Tibial nerve (tissue), 4 donors: ENCODE measurements at regions not wholly inside any gene's neighbourhood (a gene's known extent, or its start where the extent isn't known, plus 50 kb on each side); places are given as distances from the start of the nearest gene placed in this dataset.

Experiments used
- DNase-seq, 2 donors: peaks; one replicate each; pipeline ENCODE4 v3.0.0-alpha.2; 2019; ENCODE audit warnings: low spot score in 2 of 2
- H3K27ac ChIP-seq, 4 donors: fragments of 200-600 bp; sonication (generic) in 3 of 4; one replicate each; pipeline ENCODE4 v1.5.1; 2017 to 2019; ENCODE audit warnings: mild to moderate bottlenecking in 1 of 4
- H3K27me3 ChIP-seq, 2 donors: fragments of 200-600 bp; sonication (generic) in 1 of 2; one replicate each; pipeline versions ENCODE4 v1.5.1 to v1.6.0; 2017 to 2019
- H3K36me3 ChIP-seq, 3 donors: fragments of 200-600 bp; sonication (generic); one replicate each; pipeline ENCODE4 v1.5.1; 2018 to 2019
- H3K4me1 ChIP-seq, 4 donors: fragments of 200-600 bp; sonication (generic) in 3 of 4; one replicate each; pipeline ENCODE4 v1.5.1; 2017 to 2019
- H3K4me3 ChIP-seq, 4 donors: fragments of 200-600 bp; sonication (generic) in 3 of 4; one replicate each; pipeline ENCODE4 v1.5.1; 2017 to 2019; ENCODE audit warnings: mild to moderate bottlenecking in 1 of 4, moderate library complexity in 1 of 4
- H3K9me3 ChIP-seq, 4 donors: fragments of 200-600 bp; sonication (generic) in 3 of 4; one replicate each; pipeline ENCODE4 v1.5.1; 2017 to 2019
- EP300 ChIP-seq, 2 donors: sonication (generic); formaldehyde crosslinking; IDR thresholded peaks; one replicate each; pipeline ENCODE4 v1.6.1; 2017; ENCODE audit warnings: antibody characterized with exemption in 2 of 2, mild to moderate bottlenecking in 1 of 2
- POLR2A ChIP-seq, 2 donors: fragments of 450-650 bp; IDR thresholded peaks; one replicate each; pipeline ENCODE4 v1.6.1; 2017; ENCODE audit warnings: antibody characterized with exemption in 2 of 2, mild to moderate bottlenecking in 2 of 2, moderate library complexity in 2 of 2
- WGBS, 2 donors: methylation state at CpG; one replicate each; pipeline ENCODE4 v1.1.5; 2018; 5-methylcytosine and 5-hydroxymethylcytosine counted together
- TF ChIP-seq, protein P1 (sequence below), 5 experiments: fragments of 200-600 bp in 3 of 5; fragments of 450-650 bp in 2 of 5; sonication (generic) in 3 of 5; IDR thresholded peaks; one replicate each; pipeline ENCODE4 v1.5.1; 2016 to 2019; ENCODE audit warnings: antibody characterized with exemption in 5 of 5, mild to moderate bottlenecking in 3 of 5, moderate library complexity in 2 of 5

DNA sequence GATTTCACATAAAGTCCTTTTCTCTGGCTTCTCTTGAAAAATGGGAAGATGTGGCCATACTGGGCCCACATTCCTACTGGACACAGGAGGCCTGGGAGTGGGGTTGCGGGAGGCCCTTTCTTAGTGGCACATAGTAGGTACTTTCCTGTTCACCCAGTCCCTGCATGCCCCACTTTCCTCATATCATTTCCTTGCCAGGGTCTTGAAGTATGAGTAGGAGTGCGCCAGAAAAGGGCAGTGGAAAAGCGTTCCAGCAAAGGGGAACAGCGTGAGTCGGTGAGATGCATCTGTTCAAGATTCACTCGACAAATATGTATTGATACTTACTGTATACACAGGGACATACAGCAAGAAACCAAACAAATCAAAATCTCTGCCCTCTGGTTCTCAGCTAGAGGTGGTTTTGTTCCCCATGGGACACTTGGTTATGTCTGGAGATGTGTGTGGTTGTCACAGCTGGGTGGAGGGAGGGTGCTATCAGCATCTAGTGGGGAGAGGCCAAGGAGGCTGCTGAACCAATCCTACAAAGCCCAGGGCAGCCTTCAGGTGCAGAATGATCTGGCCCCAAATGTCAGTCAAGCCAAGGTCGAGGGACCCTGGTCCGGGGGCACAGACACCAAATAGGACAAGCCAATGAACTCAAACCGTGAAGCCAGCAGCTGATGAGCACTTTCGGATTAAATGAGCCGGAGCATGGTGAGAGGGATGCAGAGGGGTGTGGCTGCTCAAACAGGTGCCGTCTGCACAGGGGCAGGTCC, 151.4 kb downstream of the CEBPB start:
- Histone ChIP-seq H3K9me3 (no peaks in the 10 kb centered on the region), H3K36me3 (no peaks in the 10 kb centered on the region), H3K4me3 (no peak overlapping the region), H3K27me3 (no peaks in the 10 kb centered on the region), H3K4me1 (peaks cover 0 to 56% (median 22%) of the 10 kb centered on the region in 4 donors), H3K27ac (no peak overlapping the region)
- DNase-seq = no peak
- 95% methylated on average over 12 of the region's 12 CpGs for WGBS, 2 donors
- TF ChIP-seq EP300 (IDR thresholded peaks at IDR 0.05) (no peak), POLR2A (IDR thresholded peaks at IDR 0.05) (no peak)
- TF ChIP-seq, protein P1, sequence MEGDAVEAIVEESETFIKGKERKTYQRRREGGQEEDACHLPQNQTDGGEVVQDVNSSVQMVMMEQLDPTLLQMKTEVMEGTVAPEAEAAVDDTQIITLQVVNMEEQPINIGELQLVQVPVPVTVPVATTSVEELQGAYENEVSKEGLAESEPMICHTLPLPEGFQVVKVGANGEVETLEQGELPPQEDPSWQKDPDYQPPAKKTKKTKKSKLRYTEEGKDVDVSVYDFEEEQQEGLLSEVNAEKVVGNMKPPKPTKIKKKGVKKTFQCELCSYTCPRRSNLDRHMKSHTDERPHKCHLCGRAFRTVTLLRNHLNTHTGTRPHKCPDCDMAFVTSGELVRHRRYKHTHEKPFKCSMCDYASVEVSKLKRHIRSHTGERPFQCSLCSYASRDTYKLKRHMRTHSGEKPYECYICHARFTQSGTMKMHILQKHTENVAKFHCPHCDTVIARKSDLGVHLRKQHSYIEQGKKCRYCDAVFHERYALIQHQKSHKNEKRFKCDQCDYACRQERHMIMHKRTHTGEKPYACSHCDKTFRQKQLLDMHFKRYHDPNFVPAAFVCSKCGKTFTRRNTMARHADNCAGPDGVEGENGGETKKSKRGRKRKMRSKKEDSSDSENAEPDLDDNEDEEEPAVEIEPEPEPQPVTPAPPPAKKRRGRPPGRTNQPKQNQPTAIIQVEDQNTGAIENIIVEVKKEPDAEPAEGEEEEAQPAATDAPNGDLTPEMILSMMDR (IDR thresholded peaks at IDR 0.05) = no peak

DNA sequence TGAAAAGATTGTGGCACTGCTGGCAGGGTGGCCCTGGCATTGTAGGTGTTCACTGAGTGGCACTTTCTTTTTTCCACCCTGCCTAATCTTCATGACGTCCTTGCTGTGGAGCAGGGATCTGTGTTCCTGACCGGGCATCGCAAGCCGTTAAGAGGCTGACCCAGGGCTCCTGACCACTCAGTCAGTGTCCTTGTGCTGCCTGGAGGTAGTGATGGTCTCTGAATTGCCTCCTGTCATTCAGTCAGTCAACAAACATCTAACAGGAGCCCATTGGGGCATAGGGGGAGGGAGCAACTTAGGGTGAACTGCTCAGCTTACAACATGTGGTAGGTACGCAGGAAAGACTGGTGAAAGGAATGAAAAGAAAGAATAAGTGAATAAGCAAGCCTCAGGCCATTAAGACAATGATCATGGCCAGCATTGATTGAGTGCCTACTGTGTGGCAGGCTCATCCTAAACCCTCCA, 152.0 kb downstream of the CEBPB start:
- Histone ChIP-seq H3K4me3 (no peak overlapping the region), H3K4me1 (peaks cover 0 to 55% (median 22%) of the 10 kb centered on the region in 4 donors), H3K9me3 (no peaks in the 10 kb centered on the region), H3K36me3 (no peaks in the 10 kb centered on the region), H3K27ac (no peak overlapping the region), H3K27me3 (no peaks in the 10 kb centered on the region)
- no peak for DNase-seq
- TF ChIP-seq EP300 (IDR thresholded peaks at IDR 0.05) = no peak
- TF ChIP-seq, protein P1 (IDR thresholded peaks at IDR 0.05) = no peak
- no peak for TF ChIP-seq POLR2A (IDR thresholded peaks at IDR 0.05)
- WGBS, 2 donors = 90 to 98% methylated on average over 5 of the region's 5 CpGs

DNA sequence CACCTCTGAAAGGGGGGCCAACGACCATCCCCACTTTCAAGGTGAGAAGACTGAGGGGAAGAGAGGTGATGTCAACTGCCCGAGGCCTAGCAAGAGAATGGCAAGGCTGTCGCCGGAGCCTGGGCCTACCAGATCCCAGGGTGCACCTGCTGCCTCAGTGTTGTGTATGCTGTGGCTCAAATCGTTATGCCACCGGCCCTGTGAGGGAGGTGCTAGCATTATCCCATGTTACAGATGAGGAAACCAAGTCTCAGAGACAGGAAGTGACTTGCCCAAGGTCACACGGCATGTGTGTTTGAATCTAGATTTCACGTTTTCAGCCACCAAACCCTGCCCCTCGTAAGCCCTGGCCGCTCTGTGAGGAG, 152.5 kb downstream of the CEBPB start:
- Histone ChIP-seq H3K9me3 (no peaks in the 10 kb centered on the region), H3K4me1 (peaks cover 0 to 50% (median 22%) of the 10 kb centered on the region in 4 donors), H3K27me3 (no peaks in the 10 kb centered on the region), H3K4me3 (no peak overlapping the region), H3K27ac (no peak overlapping the region), H3K36me3 (no peaks in the 10 kb centered on the region)
- TF ChIP-seq POLR2A (IDR thresholded peaks at IDR 0.05) = no peak
- TF ChIP-seq, protein P1 (IDR thresholded peaks at IDR 0.05) = no peak
- TF ChIP-seq EP300 (IDR thresholded peaks at IDR 0.05) = no peak
- DNase-seq = no peak
- 77 to 88% methylated on average over 10 of the region's 10 CpGs for WGBS, 2 donors

DNA sequence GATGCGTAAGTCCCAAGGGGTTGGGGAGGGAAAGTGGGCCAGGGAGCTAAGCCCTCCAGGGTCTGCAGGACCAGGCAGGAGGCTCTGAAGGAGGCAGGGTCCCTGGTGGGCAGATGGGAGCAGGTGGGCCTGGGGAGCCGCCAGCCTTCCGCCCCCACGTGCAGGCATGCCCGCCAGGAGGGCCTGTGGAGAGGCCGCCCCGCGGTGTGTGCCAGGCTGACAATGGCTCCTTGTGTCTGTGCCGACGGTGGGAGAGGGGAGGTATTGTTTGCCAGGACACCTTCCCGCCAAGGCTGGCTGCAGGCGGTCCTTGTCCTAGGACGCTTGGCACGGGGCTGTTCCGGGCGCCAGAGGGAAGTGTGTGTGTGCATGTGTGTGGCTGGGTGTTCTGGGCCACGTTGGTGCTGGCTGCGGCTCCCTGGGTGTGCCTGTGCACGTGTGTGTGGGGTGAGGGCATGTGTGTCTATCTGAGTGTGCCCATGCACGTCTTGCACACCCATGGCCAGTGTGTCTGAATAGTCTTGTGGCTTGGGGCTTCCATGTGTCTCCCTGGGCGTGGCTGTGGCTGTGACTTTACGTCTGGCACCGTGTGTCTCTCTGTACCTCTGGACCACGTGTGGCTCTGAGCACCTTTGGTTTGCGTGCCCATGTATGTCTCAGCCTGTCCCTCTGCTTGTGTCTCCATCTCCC, 153.0 kb downstream of the CEBPB start:
- DNase-seq = no peak
- no peaks in the 10 kb centered on the region for H3K9me3 ChIP-seq
- TF ChIP-seq POLR2A (IDR thresholded peaks at IDR 0.05) (no peak), EP300 (IDR thresholded peaks at IDR 0.05) (peak in 1 of 2 donors; percentile 22)
- TF ChIP-seq, protein P1 (IDR thresholded peaks at IDR 0.05) = no peak
- peaks cover 0 to 45% (median 21%) of the 10 kb centered on the region in 4 donors for H3K4me1 ChIP-seq
- H3K27ac ChIP-seq = no peak overlapping the region
- no peak overlapping the region for H3K4me3 ChIP-seq
- WGBS, 2 donors = 73 to 90% methylated on average over 6 to 18 of the region's 25 CpGs
- H3K36me3 ChIP-seq = no peaks in the 10 kb centered on the region
- H3K27me3 ChIP-seq = no peaks in the 10 kb centered on the region
